Large intestine (tissue), 3 donors: ENCODE measurements at regions not wholly inside any gene's neighbourhood (a gene's known extent, or its start where the extent isn't known, plus 50 kb on each side); places are given as distances from the start of the nearest gene placed in this dataset.
"Not testable (repeated sequence)": the region's sequence is repeated elsewhere in the genome, so short reads cannot be mapped to it uniquely, and the experiment has no call there.

Experiments
- DNase-seq, 2 donors: peaks; one replicate each; pipeline versions ENCODE4 v3.0.0 to v3.0.0-alpha.2; 2013
- H3K27ac ChIP-seq: one replicate; pipeline ENCODE4 v1.5.1; 2013; ENCODE audit warnings: low read length
- H3K27me3 ChIP-seq: 2 replicates; pipeline ENCODE4 v1.6.1; 2013; ENCODE audit warnings: low read length; ENCODE audit not compliant: control insufficient read depth, insufficient read depth
- H3K36me3 ChIP-seq: 2 replicates; pipeline ENCODE4 v1.6.1; 2013; ENCODE audit warnings: low read length; ENCODE audit not compliant: control insufficient read depth, insufficient read depth
- H3K4me1 ChIP-seq: one replicate; pipeline ENCODE4 v1.6.1; 2013; ENCODE audit warnings: low read length; ENCODE audit not compliant: control insufficient read depth, insufficient read depth
- H3K4me3 ChIP-seq: one replicate; pipeline ENCODE4 v1.5.1; 2013; ENCODE audit warnings: low read length
- H3K9me3 ChIP-seq: one replicate; pipeline ENCODE4 v1.6.1; 2013; ENCODE audit warnings: mild to moderate bottlenecking, low read depth, low read length, moderate library complexity; ENCODE audit not compliant: control insufficient read depth
- WGBS: methylation state at CpG from one replicate; pipeline ENCODE4 v1.1.5; 2013; ENCODE audit warnings: low lambda C conversion rate; ENCODE audit not compliant: insufficient coverage; 5-methylcytosine and 5-hydroxymethylcytosine counted together

DNA sequence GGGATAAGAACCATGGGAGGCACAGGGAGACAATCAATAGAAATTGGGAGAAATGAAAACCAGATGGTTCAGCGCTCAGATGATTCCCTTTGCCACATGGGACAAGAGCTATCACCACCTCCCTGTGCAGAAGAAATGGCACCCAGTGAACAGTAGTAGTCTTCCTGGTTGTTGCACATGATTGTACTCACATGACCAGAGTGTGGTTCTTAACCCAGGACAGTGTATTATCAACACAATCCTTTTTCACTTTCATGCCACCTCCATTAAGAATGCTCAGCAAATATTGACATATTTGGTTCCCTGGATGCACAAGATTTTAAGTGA, 149.0 kb upstream of the SH3BP4 start:
- no peaks in the 10 kb centered on the region for H3K36me3 ChIP-seq
- H3K27me3 ChIP-seq, result no peaks in the 10 kb centered on the region
- H3K4me1 ChIP-seq, result no peaks in the 10 kb centered on the region
- no peak for DNase-seq
- H3K9me3 ChIP-seq, result no peaks in the 10 kb centered on the region
- no peak overlapping the region for H3K27ac ChIP-seq
- WGBS, result no CpG with 5 or more reads among the region's 1 CpG
- H3K4me3 ChIP-seq, result no peak overlapping the region

DNA sequence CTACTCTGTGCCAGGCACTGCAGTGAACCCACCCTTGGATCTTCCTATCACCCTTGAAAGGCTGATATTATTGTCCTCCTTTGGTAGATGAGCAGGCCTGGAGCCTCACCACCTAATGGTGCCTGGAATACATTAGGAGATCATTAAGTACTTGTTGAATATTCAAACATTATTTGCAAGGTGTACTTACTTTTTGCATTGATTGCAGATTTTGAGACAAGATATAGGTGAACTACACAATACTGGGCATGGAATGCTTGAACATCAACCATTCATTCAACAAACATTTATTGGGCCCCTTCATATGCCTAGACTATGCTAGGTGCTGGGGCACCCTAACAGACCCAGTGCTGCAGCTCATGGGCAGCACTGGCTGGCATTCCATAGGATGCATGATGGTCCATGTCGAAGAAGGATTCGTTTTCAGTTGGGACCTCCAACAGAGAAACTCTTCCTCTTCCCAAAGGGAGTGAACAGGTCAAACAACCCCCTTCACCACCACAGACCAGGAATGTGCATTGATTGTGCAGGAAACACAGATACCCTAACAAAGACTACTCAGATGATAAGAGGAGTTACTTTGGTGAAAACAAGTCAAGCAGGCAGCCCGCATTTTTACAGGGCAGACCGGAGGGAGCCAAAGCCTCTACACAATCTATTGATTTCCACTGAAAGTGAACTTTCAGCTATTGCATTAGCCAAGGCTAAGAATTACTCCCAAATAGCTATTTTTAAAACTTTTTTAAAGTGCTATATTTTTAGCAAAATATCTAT, 149.6 kb upstream of the SH3BP4 start:
- no CpG with 5 or more reads among the region's 4 CpGs for WGBS
- Histone ChIP-seq H3K9me3 (no peaks in the 10 kb centered on the region), H3K36me3 (no peaks in the 10 kb centered on the region), H3K4me3 (no peak overlapping the region), H3K4me1 (no peaks in the 10 kb centered on the region), H3K27ac (no peak overlapping the region), H3K27me3 (no peaks in the 10 kb centered on the region)
- DNase-seq, result no peak

DNA sequence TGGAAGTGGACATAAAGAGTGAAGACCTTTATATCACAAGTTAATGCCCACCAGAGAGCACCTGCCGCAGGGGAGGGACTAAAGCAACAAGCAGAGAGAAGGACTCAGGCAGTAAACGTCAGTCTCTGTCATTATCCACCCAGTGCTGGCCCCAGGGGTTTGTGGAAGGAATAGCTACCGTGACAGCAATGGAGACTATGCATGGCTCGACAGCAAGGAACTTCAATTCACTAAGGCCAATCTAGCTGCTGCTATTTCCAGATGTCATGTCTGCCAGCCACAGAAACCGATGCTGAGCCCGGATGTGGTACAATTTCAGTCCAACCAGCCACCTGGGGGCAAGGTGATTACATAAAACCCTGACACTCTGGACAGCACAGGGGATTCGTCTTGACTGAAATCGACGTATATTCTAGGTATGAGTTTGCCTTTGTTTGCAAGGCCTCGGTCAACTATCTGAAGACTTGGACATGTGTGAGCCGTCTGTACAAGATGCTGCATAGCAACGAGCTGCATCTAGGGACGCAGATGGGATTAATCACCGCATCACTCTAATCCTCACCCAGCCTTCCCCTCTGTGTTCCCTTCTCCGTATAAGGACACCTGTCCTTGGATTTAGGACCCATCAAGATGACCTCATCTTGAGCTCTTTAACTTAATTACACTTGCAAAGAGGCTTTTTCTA, 154.1 kb upstream of the SH3BP4 start:
- WGBS, result no CpG with 5 or more reads among the region's 15 CpGs
- no peak for DNase-seq
- Histone ChIP-seq H3K27me3 (no peaks in the 10 kb centered on the region), H3K36me3 (no peaks in the 10 kb centered on the region), H3K4me1 (peaks cover 7% of the 10 kb centered on the region), H3K4me3 (no peak overlapping the region), H3K27ac (no peak overlapping the region), H3K9me3 (no peaks in the 10 kb centered on the region)

DNA sequence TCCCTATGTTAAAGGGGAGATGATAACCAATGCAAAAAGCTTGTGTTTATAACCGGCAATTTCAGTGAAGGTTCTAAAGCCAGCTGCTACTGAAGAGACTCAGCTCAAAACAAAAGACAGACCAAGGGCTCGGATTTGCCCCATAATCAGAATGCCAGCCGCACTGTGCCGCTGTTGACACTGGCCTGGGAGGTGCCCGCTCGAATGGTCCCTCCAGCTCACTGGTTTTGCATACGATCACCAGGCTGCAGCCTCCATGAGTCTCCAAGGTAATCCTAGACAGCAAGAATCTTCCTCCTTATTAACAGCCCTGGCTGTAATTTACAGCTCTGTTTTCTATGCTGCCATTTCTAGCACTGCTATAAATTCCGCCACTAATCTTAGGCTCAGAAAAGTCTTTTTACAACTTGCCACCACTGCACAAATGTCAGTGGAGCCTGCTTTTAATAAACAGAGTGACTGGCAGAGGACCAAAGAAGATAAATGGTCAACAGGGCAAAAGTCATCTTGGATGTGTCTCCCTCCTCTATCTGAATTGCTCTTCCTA, 155.7 kb upstream of the SH3BP4 start:
- Histone ChIP-seq H3K27me3 (no peaks in the 10 kb centered on the region), H3K27ac (no peak overlapping the region), H3K36me3 (no peaks in the 10 kb centered on the region), H3K4me1 (peaks cover 7% of the 10 kb centered on the region), H3K9me3 (peaks cover 3% of the 10 kb centered on the region), H3K4me3 (no peak overlapping the region)
- WGBS, result no CpG with 5 or more reads among the region's 8 CpGs
- DNase-seq, result no peak

DNA sequence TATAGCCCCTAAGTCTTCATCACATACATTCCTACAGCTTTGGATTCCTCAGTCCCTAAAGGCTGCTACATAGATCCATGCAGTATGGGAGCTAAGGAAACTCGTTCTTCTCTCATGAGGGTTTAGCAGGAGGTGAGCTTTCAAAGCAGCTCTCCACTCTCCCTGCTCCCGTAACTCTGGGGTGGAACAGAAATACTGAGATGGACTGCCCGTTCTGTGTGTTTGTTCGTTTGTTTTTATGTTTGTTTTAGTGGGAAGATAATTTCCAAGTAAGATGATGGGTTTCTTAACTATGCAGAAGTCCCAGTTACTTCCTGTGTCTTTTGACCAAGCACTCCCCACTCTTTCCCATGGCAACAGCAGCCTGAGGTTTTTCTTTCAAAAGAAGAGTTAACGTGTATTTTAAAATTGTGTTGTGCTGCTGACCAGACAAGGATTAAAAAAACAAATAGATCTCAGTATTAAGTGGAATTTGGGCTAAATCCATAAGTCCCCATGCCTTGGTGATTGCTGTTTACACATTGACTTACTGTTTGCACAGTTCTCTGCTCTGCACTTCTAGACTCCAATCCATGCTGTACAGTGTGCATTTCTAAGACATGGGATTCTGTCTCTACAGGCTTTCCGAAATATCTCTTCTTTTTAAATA, 156.4 kb upstream of the SH3BP4 start:
- 40% methylated on average over 4 of the region's 6 CpGs for WGBS
- no peak for DNase-seq
- Histone ChIP-seq H3K4me1 (peaks cover 7% of the 10 kb centered on the region), H3K27ac (no peak overlapping the region), H3K9me3 (peaks cover 3% of the 10 kb centered on the region), H3K36me3 (no peaks in the 10 kb centered on the region), H3K27me3 (no peaks in the 10 kb centered on the region), H3K4me3 (no peak overlapping the region)

DNA sequence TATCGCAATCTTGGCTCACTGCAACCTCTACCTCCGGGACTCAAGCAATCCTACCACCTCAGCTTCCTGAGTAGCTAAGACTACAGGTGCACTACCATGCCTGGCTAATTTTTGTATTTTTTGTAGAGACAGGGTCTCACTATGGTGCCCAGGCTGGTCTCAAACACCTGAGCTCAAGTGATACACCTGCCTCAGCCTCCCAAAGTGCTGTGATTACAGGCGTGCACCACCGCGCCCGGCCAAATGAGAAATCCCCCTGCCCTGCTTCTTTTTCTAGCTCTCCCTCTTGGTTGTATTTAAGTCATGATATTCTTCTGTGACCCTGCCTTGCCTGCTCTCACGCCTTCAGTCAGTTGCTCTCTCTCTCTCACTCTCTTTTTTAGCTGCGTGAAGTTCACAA, 157.0 kb upstream of the SH3BP4 start:
- WGBS, result 84% methylated on average over 3 of the region's 8 CpGs
- H3K4me3 ChIP-seq, result no peak overlapping the region
- H3K9me3 ChIP-seq, result peaks cover 3% of the 10 kb centered on the region
- DNase-seq, result no peak
- no peak overlapping the region for H3K27ac ChIP-seq
- H3K27me3 ChIP-seq, result no peaks in the 10 kb centered on the region
- no peaks in the 10 kb centered on the region for H3K36me3 ChIP-seq
- H3K4me1 ChIP-seq, result peaks cover 7% of the 10 kb centered on the region

DNA sequence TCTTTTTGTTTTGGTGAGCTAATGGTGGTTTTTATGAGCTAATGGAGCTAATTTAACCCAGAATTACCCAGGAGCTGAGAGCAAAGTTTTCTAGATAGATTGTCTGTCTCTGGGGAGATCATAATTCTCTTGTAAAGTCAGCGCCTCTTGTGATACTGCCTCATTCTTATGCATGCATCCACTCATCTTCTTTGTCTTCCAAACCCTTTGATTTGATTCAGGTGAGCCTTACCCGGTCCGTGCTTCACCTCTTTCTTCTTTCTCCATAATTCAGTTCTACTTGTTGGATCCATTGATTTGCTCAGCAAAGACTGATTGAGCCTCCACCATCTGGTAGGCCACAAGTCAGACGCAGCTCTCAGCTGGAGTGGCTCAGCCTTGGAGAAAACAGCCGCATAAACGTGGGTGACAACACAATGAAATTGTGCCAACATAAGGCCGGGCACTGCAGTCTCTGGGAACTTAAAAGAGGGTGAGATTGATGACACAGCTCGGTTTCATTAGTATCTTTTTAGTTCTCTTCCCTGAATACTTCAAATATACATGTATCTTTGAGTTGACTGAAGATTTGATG, 158.5 kb upstream of the SH3BP4 start:
- H3K27me3 ChIP-seq, result no peaks in the 10 kb centered on the region
- H3K27ac ChIP-seq, result no peak overlapping the region
- peaks cover 3% of the 10 kb centered on the region for H3K9me3 ChIP-seq
- DNase-seq, result no peak
- no peaks in the 10 kb centered on the region for H3K36me3 ChIP-seq
- peaks cover 7% of the 10 kb centered on the region for H3K4me1 ChIP-seq
- 79% methylated on average over 3 of the region's 8 CpGs for WGBS
- H3K4me3 ChIP-seq, result no peak overlapping the region

DNA sequence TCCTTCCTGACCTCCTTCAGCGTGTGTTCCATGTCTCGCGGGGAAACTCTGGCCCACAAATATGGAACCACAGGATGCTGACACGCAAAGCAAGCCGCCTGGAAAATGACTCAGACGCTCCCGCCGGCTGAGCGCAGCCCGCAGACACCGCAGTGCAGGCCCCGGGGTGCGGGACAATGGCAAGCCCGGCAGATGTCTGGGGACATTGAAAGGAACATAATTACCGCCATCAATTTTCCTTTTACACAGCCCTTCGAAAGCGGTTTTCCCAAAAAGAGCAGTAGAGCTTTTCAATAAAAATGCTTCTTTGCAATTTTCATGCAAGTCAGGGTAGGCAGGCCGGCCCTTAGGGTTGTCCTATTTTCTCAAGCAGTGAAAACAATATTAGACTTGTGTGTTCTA, 159.2 kb upstream of the SH3BP4 start:
- Histone ChIP-seq H3K4me1 (peaks cover 7% of the 10 kb centered on the region), H3K27me3 (no peaks in the 10 kb centered on the region), H3K27ac (no peak overlapping the region), H3K9me3 (peaks cover 3% of the 10 kb centered on the region), H3K36me3 (no peaks in the 10 kb centered on the region), H3K4me3 (no peak overlapping the region)
- no peak for DNase-seq
- WGBS, result 100% methylated on average over 3 of the region's 18 CpGs

DNA sequence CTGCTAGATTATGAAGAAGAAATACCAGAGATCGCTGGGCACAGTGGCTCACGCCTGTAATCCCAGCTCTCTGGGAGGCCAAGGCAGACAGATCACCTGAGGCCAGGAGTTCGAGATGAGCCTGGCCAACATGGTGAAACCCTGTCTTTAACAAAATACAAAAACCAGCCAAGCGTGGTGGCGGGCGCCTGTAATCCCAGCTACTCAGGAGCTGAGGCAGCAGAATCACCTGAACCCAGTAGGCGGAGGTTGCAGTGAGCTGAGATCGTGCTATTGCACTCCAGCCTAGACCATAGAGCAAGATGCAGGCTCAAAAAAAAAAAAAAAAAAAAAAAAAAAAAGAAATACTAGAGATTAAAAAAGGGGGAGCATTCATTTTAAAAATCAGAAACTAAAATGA, 159.7 kb upstream of the SH3BP4 start:
- not testable (repeated sequence) for DNase-seq, H3K27ac ChIP-seq, H3K4me1 ChIP-seq, H3K4me3 ChIP-seq, H3K9me3 ChIP-seq, H3K36me3 ChIP-seq, H3K27me3 ChIP-seq
- WGBS, result no CpG with 5 or more reads among the region's 8 CpGs

DNA sequence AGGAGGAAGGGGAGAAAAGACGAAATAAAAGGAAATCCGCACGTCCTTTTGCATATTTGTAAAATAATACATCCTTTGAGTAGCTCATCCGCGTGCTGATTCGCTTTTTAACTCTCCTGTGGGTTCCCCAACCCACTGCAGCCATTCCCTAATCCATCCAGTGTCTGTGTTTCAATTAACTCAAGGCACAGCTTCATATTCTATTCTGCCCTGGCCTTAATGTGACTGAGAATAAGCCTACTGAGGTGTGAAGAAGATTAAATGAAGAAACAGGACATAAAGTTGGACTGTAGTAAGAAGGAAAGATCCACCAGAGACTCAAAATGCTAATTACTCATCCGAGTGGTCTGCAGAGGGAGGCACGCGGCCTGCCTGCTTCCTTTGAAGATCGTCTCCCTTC, 161.4 kb upstream of the SH3BP4 start:
- DNase-seq, result no peak
- Histone ChIP-seq H3K36me3 (no peaks in the 10 kb centered on the region), H3K4me3 (no peak overlapping the region), H3K9me3 (peaks cover 3% of the 10 kb centered on the region), H3K4me1 (no peaks in the 10 kb centered on the region), H3K27me3 (no peaks in the 10 kb centered on the region), H3K27ac (no peak overlapping the region)
- WGBS, result 100% methylated on average over 3 of the region's 10 CpGs
